ENCODE measurements at regions not wholly inside any gene's neighbourhood (a gene's known extent, or its start where the extent isn't known, plus 50 kb on each side); places are given as distances from the start of the nearest gene placed in this dataset.

GRCh38 chr16:85995541-85996423, 96.8 kb downstream of the IRF8 start (continued):
- TF ChIP-seq MYC (IDR thresholded peaks at IDR 0.05; ENCODE audit: insufficient read depth, insufficient read length, insufficient replicate concordance, low read length, severe bottlenecking) (no peak), PAX8 (IDR thresholded peaks at IDR 0.05) (no peak), MEF2B (IDR thresholded peaks at IDR 0.05; ENCODE audit: partially characterized antibody, poor library complexity, severe bottlenecking) (peak; percentile 41), FOXK2 (IDR thresholded peaks at IDR 0.05) (peak; percentile 40; the same call in 1 of the 2 replicates), PML (IDR thresholded peaks at IDR 0.05; ENCODE audit: low read length) (no peak), SIX5 (IDR thresholded peaks at IDR 0.05; ENCODE audit: low read depth, low read length, severe bottlenecking) (no peak), CREB1 (IDR thresholded peaks at IDR 0.05; ENCODE audit: low read depth) (no peak), ELK1 (IDR thresholded peaks at IDR 0.05; ENCODE audit: low read depth, low read length) (no peak), E2F4 (IDR thresholded peaks at IDR 0.05; ENCODE audit: low read depth, low read length) (no peak), ZBTB33 (IDR thresholded peaks at IDR 0.05) (no peak), E2F8 (IDR thresholded peaks at IDR 0.05; ENCODE audit: low read depth, partially characterized antibody) (no peak), CTCF (IDR thresholded peaks at IDR 0.05 in 2 of 3, conservative IDR thresholded peaks at IDR 0.05 in 1 of 3; ENCODE audit: control insufficient read depth in 2 of 3, extremely low read depth in 1 of 3, insufficient read depth in 1 of 3, low read depth in 3 of 3, low read length in 3 of 3) (no peak), POLR2AphosphoS5 (IDR thresholded peaks at IDR 0.05; ENCODE audit: low read length) (no peak), JUND (IDR thresholded peaks at IDR 0.05; ENCODE audit: low read depth, low read length) (no peak), FOS (IDR thresholded peaks at IDR 0.05; ENCODE audit: borderline replicate concordance, extremely low read depth, insufficient read length) (no peak), CEBPB (IDR thresholded peaks at IDR 0.05; ENCODE audit: borderline replicate concordance in 1 of 2, low read depth in 2 of 2, low read length in 2 of 2) (no peak), MTA2 (IDR thresholded peaks at IDR 0.05; ENCODE audit: low read depth) (peak; percentile 72), SRF (IDR thresholded peaks at IDR 0.05; ENCODE audit: low read depth in 2 of 2, low read length in 2 of 2) (no peak), ZBED1 (IDR thresholded peaks at IDR 0.05; ENCODE audit: borderline replicate concordance) (no peak), CBX3 (IDR thresholded peaks at IDR 0.05; ENCODE audit: borderline replicate concordance, low read depth) (no peak), POLR2AphosphoS2 (IDR thresholded peaks at IDR 0.05; ENCODE audit: low read depth, low read length) (no peak)

All from GM12878 (cell line).